ENCODE measurements at regions not wholly inside any gene's neighbourhood (a gene's known extent, or its start where the extent isn't known, plus 50 kb on each side); places are given as distances from the start of the nearest gene placed in this dataset.

DNA sequence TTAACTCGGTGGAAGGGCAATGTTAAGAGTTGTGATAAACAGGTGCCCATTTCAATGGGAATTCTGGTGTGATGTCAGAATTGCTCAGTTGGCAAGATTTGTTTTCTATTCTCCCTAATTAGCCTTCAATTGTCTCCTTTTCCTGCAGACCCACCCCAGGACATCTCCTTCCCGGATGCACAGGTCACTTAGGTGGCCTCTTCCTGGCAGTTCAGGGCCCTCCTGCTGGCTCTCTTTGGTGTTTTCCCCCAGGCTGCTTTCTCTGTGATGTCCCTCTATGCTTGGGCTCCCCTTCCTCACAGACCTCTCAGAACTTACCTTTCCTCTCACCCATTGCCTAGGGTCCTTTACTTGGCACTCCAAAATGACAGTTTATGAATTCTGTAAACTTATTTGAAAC is 126.3 kb downstream of the GPAT3 start:
- no peak overlapping the region for H3K4me3 ChIP-seq (ENCODE audit: low read depth, low read length)
- DNase-seq (ENCODE audit: low read depth) = no peak
- TF ChIP-seq, protein P1, sequence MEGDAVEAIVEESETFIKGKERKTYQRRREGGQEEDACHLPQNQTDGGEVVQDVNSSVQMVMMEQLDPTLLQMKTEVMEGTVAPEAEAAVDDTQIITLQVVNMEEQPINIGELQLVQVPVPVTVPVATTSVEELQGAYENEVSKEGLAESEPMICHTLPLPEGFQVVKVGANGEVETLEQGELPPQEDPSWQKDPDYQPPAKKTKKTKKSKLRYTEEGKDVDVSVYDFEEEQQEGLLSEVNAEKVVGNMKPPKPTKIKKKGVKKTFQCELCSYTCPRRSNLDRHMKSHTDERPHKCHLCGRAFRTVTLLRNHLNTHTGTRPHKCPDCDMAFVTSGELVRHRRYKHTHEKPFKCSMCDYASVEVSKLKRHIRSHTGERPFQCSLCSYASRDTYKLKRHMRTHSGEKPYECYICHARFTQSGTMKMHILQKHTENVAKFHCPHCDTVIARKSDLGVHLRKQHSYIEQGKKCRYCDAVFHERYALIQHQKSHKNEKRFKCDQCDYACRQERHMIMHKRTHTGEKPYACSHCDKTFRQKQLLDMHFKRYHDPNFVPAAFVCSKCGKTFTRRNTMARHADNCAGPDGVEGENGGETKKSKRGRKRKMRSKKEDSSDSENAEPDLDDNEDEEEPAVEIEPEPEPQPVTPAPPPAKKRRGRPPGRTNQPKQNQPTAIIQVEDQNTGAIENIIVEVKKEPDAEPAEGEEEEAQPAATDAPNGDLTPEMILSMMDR (IDR thresholded peaks at IDR 0.05; ENCODE audit: insufficient read depth, low read depth, low read length, missing control alignments) = no peak

DNA sequence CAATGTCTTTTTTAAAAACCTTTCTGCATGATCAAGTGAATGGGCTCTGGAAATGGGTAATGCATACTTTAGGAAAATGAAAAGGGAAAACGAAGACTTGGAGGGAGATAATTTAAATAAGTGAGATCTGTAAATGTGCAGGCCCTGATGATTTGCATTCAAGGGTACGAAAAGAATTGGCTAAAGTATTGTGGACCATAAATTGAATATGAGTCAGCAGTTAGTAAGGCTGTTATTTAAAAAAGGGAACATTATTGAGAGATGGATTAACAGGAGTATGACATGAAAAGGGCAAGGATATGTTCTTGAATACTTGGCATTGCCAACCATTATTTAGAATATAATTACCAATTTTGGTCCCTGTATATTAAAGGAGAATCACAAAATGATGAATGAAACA is 125.5 kb downstream of the GPAT3 start:
- H3K4me3 ChIP-seq (ENCODE audit: low read depth, low read length) = no peak overlapping the region
- TF ChIP-seq, protein P1 (IDR thresholded peaks at IDR 0.05; ENCODE audit: insufficient read depth, low read depth, low read length, missing control alignments) = no peak
- no peak for DNase-seq (ENCODE audit: low read depth)

DNA sequence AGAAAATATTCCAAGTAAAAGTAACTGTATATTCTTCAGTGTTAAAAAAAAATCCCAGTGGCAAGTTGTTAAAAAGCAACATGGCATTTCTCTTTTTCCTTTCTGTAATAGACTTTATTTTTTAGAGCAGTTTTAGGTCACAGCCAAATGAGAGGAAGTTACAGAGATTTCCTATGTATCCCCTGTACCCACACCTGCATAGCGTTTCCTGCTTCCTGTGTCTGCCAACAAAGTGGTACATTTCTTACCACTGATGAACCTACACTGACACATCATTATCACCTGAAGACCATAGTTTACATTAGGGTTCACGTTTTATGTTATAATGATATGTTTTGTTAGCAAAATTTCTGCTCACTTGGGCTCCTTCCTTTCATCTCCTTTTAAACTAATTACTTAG is 124.7 kb downstream of the GPAT3 start:
- TF ChIP-seq, protein P1 (IDR thresholded peaks at IDR 0.05; ENCODE audit: insufficient read depth, low read depth, low read length, missing control alignments) = no peak
- no peak for DNase-seq (ENCODE audit: low read depth)

DNA sequence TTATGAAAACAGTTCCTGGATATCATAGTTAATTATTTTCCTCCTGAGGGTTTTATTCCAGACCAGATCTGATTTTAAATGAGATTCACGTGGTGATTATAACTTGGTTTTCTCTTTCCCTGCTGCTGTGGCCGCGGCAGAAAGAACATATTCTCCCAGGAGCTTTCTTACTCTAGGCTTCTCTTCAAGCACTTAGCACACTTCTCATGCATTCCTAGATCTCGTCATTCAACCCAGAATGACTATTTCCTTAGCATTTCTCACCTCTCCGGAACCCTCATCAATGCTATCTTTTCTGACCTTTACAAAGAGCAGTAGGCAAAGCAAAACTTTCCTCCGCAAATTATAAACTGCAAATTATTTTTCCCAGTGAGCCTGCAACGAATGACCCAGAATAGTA is 122.9 kb downstream of the GPAT3 start:
- DNase-seq (ENCODE audit: low read depth) = no peak
- TF ChIP-seq, protein P1 (IDR thresholded peaks at IDR 0.05; ENCODE audit: insufficient read depth, low read depth, low read length, missing control alignments) = no peak
- no peak overlapping the region for H3K4me3 ChIP-seq (ENCODE audit: low read depth, low read length)

More for the DNA sequence above, 124.7 kb downstream of the GPAT3 start:
- H3K4me3 ChIP-seq (ENCODE audit: low read depth, low read length) = no peak overlapping the region

DNA sequence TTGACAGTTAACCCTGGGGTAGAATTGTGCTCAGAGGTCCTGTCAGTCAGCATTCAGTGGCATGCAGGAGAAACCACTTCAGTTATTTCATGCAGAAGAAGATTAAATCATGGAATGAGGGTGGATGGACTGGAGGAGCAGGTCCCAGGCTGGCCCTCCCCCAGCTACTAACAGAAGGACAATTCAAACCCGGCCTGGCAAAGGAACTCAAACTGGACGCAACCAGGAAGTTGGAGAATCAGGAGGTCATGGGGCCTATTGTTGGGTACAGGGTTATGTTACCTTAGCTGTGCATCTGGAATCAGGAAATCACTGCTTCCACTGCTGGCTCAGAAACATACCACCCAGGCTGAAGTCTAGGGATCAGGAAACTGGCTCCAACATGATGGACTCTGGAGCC is 121.4 kb downstream of the GPAT3 start:
- TF ChIP-seq, protein P1 (IDR thresholded peaks at IDR 0.05; ENCODE audit: insufficient read depth, low read depth, low read length, missing control alignments) = no peak
- no peak overlapping the region for H3K4me3 ChIP-seq (ENCODE audit: low read depth, low read length)
- DNase-seq (ENCODE audit: low read depth) = no peak
